HG03342 (cell line): ENCODE measurements at regions not wholly inside any gene's neighbourhood (a gene's known extent, or its start where the extent isn't known, plus 50 kb on each side); places are given as distances from the start of the nearest gene placed in this dataset.
A peak's percentile ranks its signal among the peaks of the same experiment; 100 is the strongest.

Experiments used
- ATAC-seq: cut with Tn5 transposase; IDR thresholded peaks from one replicate; pipeline ENCODE4 v1.9.1; 2021; ENCODE audit warnings: mild to moderate bottlenecking, moderate library complexity; ENCODE audit not compliant: unreplicated experiment

- no peak for ATAC-seq
Measured at GRCh38 chr4:128403586-128403985, 116.0 kb upstream of the PGRMC2 start.

GRCh38 chr4:128394778-128395177 lies 107.2 kb upstream of the PGRMC2 start:
- no peak for ATAC-seq

GRCh38 chr4:128393101-128393704 lies 105.6 kb upstream of the PGRMC2 start:
- ATAC-seq: no peak

DNA sequence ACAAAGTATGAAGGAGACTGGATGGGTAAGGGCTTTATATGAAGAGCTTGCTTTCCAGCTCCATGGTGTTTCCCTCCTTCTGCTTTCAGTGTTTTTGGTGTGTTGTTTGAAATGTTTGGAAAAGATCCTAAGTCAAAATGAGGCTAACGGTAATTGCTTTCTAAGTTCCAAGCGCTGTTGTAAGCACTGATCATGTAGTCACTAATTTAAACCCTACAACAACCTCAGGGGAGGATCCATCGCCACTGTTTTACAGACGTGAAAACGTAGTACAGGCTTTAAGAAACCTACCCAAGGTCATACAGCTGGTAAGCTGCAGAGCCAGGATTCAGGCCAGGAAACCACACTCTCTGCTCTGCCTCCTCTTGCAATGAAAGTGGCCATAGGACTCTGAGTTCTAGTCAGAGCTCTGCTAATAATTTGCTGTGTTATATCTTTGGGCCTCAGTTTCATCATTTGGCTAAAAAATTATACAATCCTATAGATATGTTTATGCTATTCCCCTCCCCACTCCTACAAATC lies 102.9 kb upstream of the PGRMC2 start:
- ATAC-seq: no peak

- no peak for ATAC-seq
Measured at GRCh38 chr4:128388796-128389195, 101.2 kb upstream of the PGRMC2 start.

DNA sequence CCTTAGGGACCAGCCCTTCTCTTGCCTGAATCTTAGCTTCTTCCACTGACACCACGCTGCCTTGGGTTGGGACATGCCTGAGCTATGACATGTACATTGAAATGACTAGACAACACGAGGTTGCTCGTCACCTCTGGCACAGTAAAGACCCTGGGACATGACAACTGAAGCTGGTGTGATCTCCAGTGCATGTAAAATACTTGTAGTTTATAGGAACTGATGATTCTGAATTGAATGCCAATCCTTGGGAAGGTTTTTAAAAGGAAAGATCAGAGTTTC lies 100.7 kb upstream of the PGRMC2 start:
- no peak for ATAC-seq

GRCh38 chr4:128387600-128388351 lies 100.2 kb upstream of the PGRMC2 start:
- no peak for ATAC-seq

- ATAC-seq: no peak
Measured at GRCh38 chr4:128386761-128387599, 99.4 kb upstream of the PGRMC2 start.

DNA sequence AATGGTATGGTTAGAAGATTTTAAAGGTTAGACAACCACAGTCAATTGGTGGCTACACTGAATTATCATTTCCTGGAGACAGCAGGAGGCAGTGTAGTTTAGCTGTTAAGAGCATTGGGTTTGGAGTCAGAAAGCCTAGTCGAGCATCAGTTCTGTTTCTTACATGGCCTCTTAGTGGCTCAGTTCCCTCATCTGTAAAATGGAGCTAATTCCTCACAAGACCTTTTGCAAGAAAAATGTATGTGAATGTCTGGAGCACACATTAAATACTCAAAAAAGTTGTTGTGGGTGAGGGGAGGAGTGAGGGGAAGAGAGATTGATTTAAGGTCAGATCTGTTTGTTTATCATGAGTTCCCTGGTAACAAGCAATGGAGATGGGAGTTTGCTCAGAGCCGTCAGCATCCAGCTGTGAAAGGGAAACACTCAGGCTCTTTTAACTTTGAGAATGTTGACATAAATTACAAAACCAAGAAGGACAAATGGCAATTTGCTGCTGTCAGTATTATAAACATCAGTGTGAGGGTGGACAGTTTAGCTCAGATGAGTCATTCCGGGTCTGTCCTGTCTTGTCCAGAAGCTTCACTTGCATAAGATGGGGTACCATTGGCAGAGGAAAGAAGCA lies 98.2 kb upstream of the PGRMC2 start:
- no peak for ATAC-seq

DNA sequence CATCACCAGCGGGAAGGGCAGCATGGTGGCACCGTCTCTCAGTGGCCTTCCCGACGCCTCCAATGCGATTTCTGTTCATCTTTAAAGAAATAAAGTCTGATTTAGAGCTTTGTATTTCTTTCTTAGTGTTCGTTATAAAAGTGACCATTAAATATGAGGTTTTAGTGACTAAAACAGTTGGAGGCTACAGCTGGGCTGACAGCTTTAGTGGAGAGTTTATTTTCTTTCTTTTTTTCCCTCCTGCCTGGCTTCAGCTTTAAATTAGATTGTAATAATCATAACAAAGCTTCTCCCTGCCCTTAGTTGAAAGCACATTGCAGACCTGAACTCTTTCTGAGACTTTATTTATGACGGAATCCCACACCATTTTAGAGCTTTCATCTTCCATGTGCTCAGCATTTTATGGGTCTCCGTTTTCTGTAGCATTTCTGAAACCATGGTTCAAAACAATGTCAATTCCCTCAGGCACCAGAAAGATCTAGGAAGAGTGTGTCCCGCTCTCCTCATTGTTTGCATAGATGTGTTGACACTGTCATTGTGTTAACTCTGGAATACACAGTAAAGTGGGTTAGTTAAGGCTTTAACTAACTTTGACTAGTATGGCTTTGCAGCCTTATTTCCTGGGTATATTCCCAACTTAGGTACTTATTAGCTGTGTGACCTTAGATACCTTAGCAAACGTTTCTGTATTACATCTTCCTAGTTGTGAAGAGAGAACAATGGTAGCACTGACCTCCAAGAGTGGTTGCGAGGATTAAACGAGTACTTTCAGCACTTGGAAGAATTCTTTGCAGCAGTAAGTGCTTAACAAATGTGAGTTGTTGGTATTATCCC lies 97.4 kb upstream of the PGRMC2 start:
- ATAC-seq: no peak

- no peak for ATAC-seq
Measured at GRCh38 chr4:128384091-128384520, 96.5 kb upstream of the PGRMC2 start.

- ATAC-seq: no peak
Measured at GRCh38 chr4:128381748-128382559, 94.3 kb upstream of the PGRMC2 start.

DNA sequence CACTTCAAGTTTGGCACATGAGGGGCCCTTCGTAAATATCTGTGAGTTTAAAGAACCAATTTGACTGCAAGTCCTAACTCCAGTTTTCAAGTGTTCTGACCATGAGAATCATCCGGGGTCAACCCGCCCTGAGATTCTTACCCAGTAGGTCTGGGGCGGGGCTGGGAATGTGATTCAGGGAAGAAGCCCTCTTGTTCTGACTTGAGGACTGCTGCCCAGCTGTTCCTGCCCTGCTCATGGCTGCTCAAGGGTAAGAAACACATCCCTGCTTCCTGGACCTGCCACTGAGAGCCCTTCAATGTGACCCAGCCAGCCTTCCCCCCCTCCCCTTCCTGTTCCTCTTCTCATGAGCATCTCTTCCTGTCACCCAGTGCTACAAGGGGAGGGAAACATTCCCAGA lies 92.7 kb upstream of the PGRMC2 start:
- ATAC-seq: no peak

GRCh38 chr4:128379860-128380259 lies 92.2 kb upstream of the PGRMC2 start:
- ATAC-seq: peak; percentile 64

- no peak for ATAC-seq
Measured at GRCh38 chr4:128378668-128379067, 91.1 kb upstream of the PGRMC2 start.

- no peak for ATAC-seq
Measured at GRCh38 chr4:128376958-128377357, 89.3 kb upstream of the PGRMC2 start.

GRCh38 chr4:128376303-128376702 lies 88.7 kb upstream of the PGRMC2 start:
- ATAC-seq: no peak

- no peak for ATAC-seq
Measured at GRCh38 chr4:128373628-128374027, 86.0 kb upstream of the PGRMC2 start.

DNA sequence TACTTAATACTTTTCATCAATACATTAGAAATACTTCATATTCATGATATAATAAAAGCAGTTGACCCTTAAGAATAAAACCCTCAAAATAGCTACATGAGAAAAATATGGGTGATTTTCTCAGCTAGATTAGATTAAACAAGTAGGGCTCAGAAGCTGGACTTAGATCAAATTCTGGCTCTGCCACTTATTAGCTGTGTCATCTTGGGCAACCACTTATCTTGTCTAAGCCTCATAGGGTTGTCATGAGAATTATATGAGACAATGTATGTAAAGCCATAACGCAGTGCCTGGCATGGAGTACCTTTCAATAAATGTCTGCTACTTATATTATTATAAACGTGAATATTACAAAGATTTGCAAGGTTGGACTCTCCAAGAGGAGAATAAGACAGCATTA lies 84.3 kb upstream of the PGRMC2 start:
- ATAC-seq: no peak
